Spleen (tissue), 11 donors: ENCODE measurements at regions not wholly inside any gene's neighbourhood (a gene's known extent, or its start where the extent isn't known, plus 50 kb on each side); places are given as distances from the start of the nearest gene placed in this dataset.

ENCODE experiments used
- DNase-seq: peaks from one replicate; pipeline ENCODE4 v3.0.0-alpha.2; 2020
- H3K27ac ChIP-seq, 8 donors: fragments of 200-600 bp; sonication (generic) in 7 of 8; 1 replicate in 4 of 8; 2 replicates in 4 of 8; pipeline versions ENCODE4 v1.5.0 to v1.8.0; 2016 to 2021; ENCODE audit warnings: inconsistent platforms in 4 of 8, mild to moderate bottlenecking in 4 of 8, moderate library complexity in 1 of 8
- H3K27me3 ChIP-seq, 7 donors: fragments of 200-600 bp; sonication (generic) in 6 of 7; replicated peaks in 1 of 7; 1 replicate in 4 of 7; 2 replicates in 3 of 7; pipeline versions ENCODE4 v1.5.0 to v1.8.0; 2016 to 2021; ENCODE audit warnings: inconsistent platforms in 3 of 7, mild to moderate bottlenecking in 1 of 7
- H3K36me3 ChIP-seq, 6 donors: fragments of 200-600 bp; sonication (generic) in 5 of 6; 1 replicate in 4 of 6; 2 replicates in 2 of 6; pipeline versions ENCODE4 v1.5.0 to v1.8.0; 2016 to 2021; ENCODE audit warnings: inconsistent platforms in 2 of 6
- H3K4me1 ChIP-seq, 6 donors: fragments of 200-600 bp; sonication (generic) in 5 of 6; 1 replicate in 3 of 6; 2 replicates in 3 of 6; pipeline versions ENCODE4 v1.5.0 to v1.8.0; 2016 to 2021; ENCODE audit warnings: inconsistent platforms in 3 of 6
- H3K4me3 ChIP-seq, 8 donors: fragments of 200-600 bp; sonication (generic) in 7 of 8; 1 replicate in 4 of 8; 2 replicates in 4 of 8; pipeline versions ENCODE4 v1.5.0 to v1.8.0; 2016 to 2021; ENCODE audit warnings: inconsistent platforms in 4 of 8, mild to moderate bottlenecking in 4 of 8, moderate library complexity in 2 of 8
- H3K9me3 ChIP-seq, 8 donors: fragments of 200-600 bp; sonication (generic) in 7 of 8; 1 replicate in 4 of 8; 2 replicates in 4 of 8; pipeline versions ENCODE4 v1.5.0 to v1.8.0; 2016 to 2021; ENCODE audit warnings: inconsistent platforms in 4 of 8
- CTCF ChIP-seq, 11 experiments: fragments of 200-600 bp in 7 of 11; fragments of 450-650 bp in 4 of 11; sonication (generic) in 4 of 11; IDR thresholded peaks in 8 of 11; conservative IDR thresholded peaks in 3 of 11; 1 replicate in 7 of 11; 2 replicates in 4 of 11; pipeline versions ENCODE4 v1.4.0 to v1.8.0; 2016 to 2021; ENCODE audit warnings: antibody characterized with exemption in 11 of 11, inconsistent platforms in 4 of 11, mild to moderate bottlenecking in 1 of 11
- POLR2A ChIP-seq, 3 donors: fragments of 450-650 bp; IDR thresholded peaks; one replicate each; pipeline ENCODE4 v1.5.1; 2017; ENCODE audit warnings: antibody characterized with exemption in 3 of 3, mild to moderate bottlenecking in 1 of 3
- POLR2AphosphoS5 ChIP-seq, 3 donors: sonication (generic); formaldehyde crosslinking; IDR thresholded peaks; one replicate each; pipeline ENCODE4 v1.5.1; 2017; ENCODE audit warnings: antibody characterized with exemption in 3 of 3
- WGBS, 5 donors: extraction: QIAGEN DNeasy Blood & Tissue Kit in 3 of 5; methylation state at CpG; one replicate each; pipeline versions ENCODE4 v1.1.5 to v1.1.7; 2013 to 2018; 5-methylcytosine and 5-hydroxymethylcytosine counted together
- intact Hi-C: fragments of 100-400 bp; cut with DNase I; formaldehyde crosslinking; loops from one replicate; pipeline ENCODE4 v1.15.0; 2023; ENCODE audit warnings: low total_unique reads
- donor health status: healthy with polysubstance abuse.
- donor health status: DM: no; HTN: no; CAD: no; lungs with moderate emphysema.
- donor health status: DM: no; HTN: no; CAD: no.
- donor health status: Bipolar disorder and iron deficiency.
- donor health status: healthy.
- donor health status: DM: no; HTN: no; CAD: no.
- donor health status: DM: yes; HTN: yes; CAD: no.

GRCh38 chr10:65548001-65548400 lies 1377.8 kb upstream of the LRRTM3 start:
- no peak for DNase-seq
- Histone ChIP-seq H3K9me3 (peaks cover 0 to 9% (median 0%) of the 10 kb centered on the region in 8 donors), H3K27me3 (no peaks in the 10 kb centered on the region), H3K27ac (no peak overlapping the region), H3K36me3 (no peaks in the 10 kb centered on the region), H3K4me3 (no peak overlapping the region), H3K4me1 (no peaks in the 10 kb centered on the region)
- TF ChIP-seq POLR2A (IDR thresholded peaks at IDR 0.05) (no peak), POLR2AphosphoS5 (IDR thresholded peaks at IDR 0.05) (no peak), CTCF (IDR thresholded peaks at IDR 0.05 in 8 of 11, conservative IDR thresholded peaks at IDR 0.05 in 3 of 11) (no peak)
- intact Hi-C loops = no loop called here
- WGBS, 5 donors = 55 to 84% (median 56%) methylated on average over 3 of the region's 3 CpGs

- no peak for DNase-seq
- Histone ChIP-seq H3K4me3 (no peak overlapping the region), H3K27ac (no peak overlapping the region), H3K27me3 (no peaks in the 10 kb centered on the region), H3K4me1 (no peaks in the 10 kb centered on the region), H3K36me3 (no peaks in the 10 kb centered on the region), H3K9me3 (peaks cover 0 to 6% (median 0%) of the 10 kb centered on the region in 8 donors)
- 71 to 90% (median 82%) methylated on average over 4 of the region's 4 CpGs for WGBS, 5 donors
- TF ChIP-seq POLR2A (IDR thresholded peaks at IDR 0.05) (no peak), POLR2AphosphoS5 (IDR thresholded peaks at IDR 0.05) (no peak), CTCF (IDR thresholded peaks at IDR 0.05 in 8 of 11, conservative IDR thresholded peaks at IDR 0.05 in 3 of 11) (no peak)
- intact Hi-C loops = no loop called here
These were observed 1375.1 kb upstream of the LRRTM3 start for GRCh38 chr10:65550761-65551160.

GRCh38 chr10:65555192-65555591 lies 1370.6 kb upstream of the LRRTM3 start:
- 78 to 88% (median 81%) methylated on average over 5 of the region's 5 CpGs for WGBS, 5 donors
- H3K27ac ChIP-seq = no peak overlapping the region
- no peaks in the 10 kb centered on the region for H3K36me3 ChIP-seq
- DNase-seq = no peak
- peaks cover 0 to 6% (median 0%) of the 10 kb centered on the region in 8 donors for H3K9me3 ChIP-seq
- H3K27me3 ChIP-seq = no peaks in the 10 kb centered on the region
- intact Hi-C loops = no loop called here
- H3K4me1 ChIP-seq = no peaks in the 10 kb centered on the region
- no peak overlapping the region for H3K4me3 ChIP-seq
- TF ChIP-seq POLR2AphosphoS5 (IDR thresholded peaks at IDR 0.05) = no peak
- no peak for TF ChIP-seq CTCF (IDR thresholded peaks at IDR 0.05 in 8 of 11, conservative IDR thresholded peaks at IDR 0.05 in 3 of 11)
- no peak for TF ChIP-seq POLR2A (IDR thresholded peaks at IDR 0.05)

DNA sequence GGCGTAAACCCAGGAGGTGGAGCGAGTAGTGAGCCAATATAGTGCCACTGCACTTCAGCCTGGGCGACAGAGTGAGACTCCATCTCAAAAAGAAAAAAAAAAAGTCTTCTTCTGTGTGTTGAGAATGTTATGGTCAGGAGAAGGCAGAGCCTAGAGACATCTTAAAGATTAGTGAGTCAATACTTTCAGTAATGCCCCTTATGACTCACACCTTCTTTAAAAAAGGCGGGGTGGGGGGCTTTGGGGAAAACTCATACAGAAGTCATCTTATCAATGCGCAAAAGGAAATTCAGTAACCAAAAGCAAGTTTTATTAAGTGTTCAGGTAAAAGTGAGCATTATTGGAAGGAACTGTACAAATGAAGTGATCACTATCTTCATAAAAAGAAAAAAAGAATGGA lies 1369.8 kb upstream of the LRRTM3 start:
- no peaks in the 10 kb centered on the region for H3K9me3 ChIP-seq
- intact Hi-C loops = no loop called here
- no peak for DNase-seq
- H3K4me1 ChIP-seq = no peaks in the 10 kb centered on the region
- WGBS, 5 donors = 86 to 98% (median 89%) methylated on average over 5 of the region's 5 CpGs
- TF ChIP-seq POLR2A (IDR thresholded peaks at IDR 0.05) = no peak
- TF ChIP-seq CTCF (IDR thresholded peaks at IDR 0.05 in 8 of 11, conservative IDR thresholded peaks at IDR 0.05 in 3 of 11) = no peak
- TF ChIP-seq POLR2AphosphoS5 (IDR thresholded peaks at IDR 0.05) = no peak
- no peak overlapping the region for H3K4me3 ChIP-seq
- no peaks in the 10 kb centered on the region for H3K36me3 ChIP-seq
- no peaks in the 10 kb centered on the region for H3K27me3 ChIP-seq
- H3K27ac ChIP-seq = no peak overlapping the region
